RWPE1 (cell line): ENCODE measurements at regions not wholly inside any gene's neighbourhood (a gene's known extent, or its start where the extent isn't known, plus 50 kb on each side); places are given as distances from the start of the nearest gene placed in this dataset.

Source experiments
- CTCF ChIA-PET: fragments of 350-600 bp; sonication (Branson Sonifier 250); formaldehyde crosslinking; extraction: SDS; loops from one replicate; lab custom pipeline; 2021; lab: Yijun Ruan, JAX
- POLR2A ChIA-PET: fragments of 400-600 bp; formaldehyde crosslinking; extraction: SDS; loops from one replicate; lab custom pipeline; 2020; ENCODE audit warnings: antibody characterized with exemption; ENCODE audit not compliant: low non-redundant PET; lab: Yijun Ruan, JAX
- DNase-seq: peaks from one replicate; pipeline ENCODE4 v3.0.0; 2012; ENCODE audit warnings: low spot score
- H3K27ac ChIP-seq: fragments of 450-650 bp; 2 replicates; pipeline ENCODE4 v1.5.1; 2017
- CTCF ChIP-seq: fragments of 450-650 bp; conservative IDR thresholded peaks from 2 replicates; pipeline ENCODE4 v1.5.1; 2017; ENCODE audit warnings: low read depth, mild to moderate bottlenecking

GRCh38 chr2:19156646-19157045 is 201.8 kb downstream of the OSR1 start:
- H3K27ac ChIP-seq: no peak overlapping the region
- no peak for DNase-seq
- TF ChIP-seq CTCF: no peak
- CTCF ChIA-PET: interaction anchor here (0.6 kb wide), 1 partner anchor 792 kb away, joined by 4 read pairs; no protein-coding TSS in a partner anchor
- POLR2A ChIA-PET: no interaction called here

DNA sequence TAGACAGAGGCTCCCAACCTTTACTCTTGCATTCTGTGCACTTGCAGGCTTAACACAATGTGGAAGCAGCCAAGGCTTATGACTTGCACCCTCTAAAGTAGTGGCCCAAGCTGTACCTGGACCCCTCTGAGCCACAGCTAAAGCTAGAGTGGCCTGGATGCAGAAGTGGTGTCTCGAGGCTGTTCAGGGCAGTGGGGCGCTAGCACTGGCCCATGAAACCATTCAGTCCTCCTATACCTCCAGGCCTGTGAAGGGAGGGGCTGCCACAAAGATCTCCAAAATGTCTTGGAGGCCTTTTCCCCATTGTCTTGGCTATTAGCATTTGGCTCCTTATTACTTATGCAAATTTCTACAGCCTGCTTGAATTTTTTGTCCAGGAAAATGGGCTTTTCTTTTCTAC is 207.7 kb downstream of the OSR1 start:
- CTCF ChIA-PET: no interaction called here
- POLR2A ChIA-PET: no interaction called here
- no peak for DNase-seq
- no peak overlapping the region for H3K27ac ChIP-seq
- no peak for TF ChIP-seq CTCF

DNA sequence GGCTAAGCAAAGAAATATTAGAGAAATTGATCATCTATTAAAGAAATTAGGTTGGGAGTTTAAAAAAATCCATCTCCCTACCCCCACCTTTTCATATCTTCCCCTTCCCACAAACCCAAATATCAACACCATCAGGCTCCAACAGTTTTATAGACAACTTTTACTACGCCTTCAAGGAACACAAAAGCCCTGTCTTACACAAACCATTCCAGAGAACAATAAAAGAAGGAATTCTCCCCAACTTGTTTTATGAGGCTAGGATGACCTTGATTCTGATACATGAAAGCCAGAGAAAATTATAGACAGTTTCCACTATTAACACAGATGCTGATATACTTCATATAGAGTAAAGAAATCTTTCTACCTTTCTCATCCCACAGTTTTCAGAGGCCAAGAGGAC is 211.6 kb downstream of the OSR1 start:
- no peak for TF ChIP-seq CTCF
- H3K27ac ChIP-seq: no peak overlapping the region
- POLR2A ChIA-PET: no interaction called here
- CTCF ChIA-PET: no interaction called here
- no peak for DNase-seq

- no peak overlapping the region for H3K27ac ChIP-seq
- TF ChIP-seq CTCF: no peak
- no peak for DNase-seq
- POLR2A ChIA-PET: no interaction called here
- CTCF ChIA-PET: interaction anchor here (0.6 kb wide), 1 partner anchor 606 kb away, joined by 5 read pairs; no protein-coding TSS in a partner anchor
Measured at GRCh38 chr2:19141234-19142004, 217.0 kb downstream of the OSR1 start.

DNA sequence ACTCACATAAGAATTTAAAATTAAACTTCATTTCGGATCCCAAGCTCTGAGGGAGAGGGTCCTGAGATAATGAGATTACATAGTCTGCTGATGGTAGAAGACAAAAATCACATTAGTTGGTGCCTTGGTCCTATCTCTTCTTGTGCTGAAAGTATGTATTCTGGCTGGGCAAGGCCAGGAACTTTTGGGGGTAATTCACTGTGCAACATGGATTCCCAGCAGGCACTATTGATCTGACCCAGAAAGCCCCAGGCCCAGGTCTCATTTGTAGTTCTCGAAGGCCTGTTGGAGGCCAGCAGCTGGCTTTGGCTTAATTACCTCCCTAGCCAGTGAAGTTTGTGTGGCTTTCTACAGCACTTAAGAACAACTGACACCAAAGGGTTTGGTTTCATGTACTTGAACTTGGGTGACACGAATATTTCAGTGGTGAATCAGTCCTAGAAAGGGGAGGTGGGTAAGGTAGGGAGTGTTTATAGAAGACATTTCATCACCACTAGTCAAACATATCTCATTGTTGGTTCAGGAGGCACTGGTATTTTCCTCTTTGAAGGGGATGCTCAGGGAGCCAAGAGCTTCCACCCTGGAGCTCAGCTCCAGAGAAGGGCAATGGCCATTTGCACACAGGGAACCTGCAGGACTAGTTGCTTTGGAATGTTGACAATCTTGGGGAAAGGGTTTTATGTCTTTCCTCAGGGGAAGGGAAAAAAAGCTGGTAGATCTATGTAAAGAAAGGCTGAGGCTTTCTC is 217.8 kb downstream of the OSR1 start:
- no peak overlapping the region for H3K27ac ChIP-seq
- DNase-seq: peak; percentile 77
- TF ChIP-seq CTCF: no peak
- CTCF ChIA-PET: interaction anchor here (0.6 kb wide), 2 partner anchors 221 to 607 kb away, joined by 4 to 5 read pairs; no protein-coding TSS in a partner anchor
- POLR2A ChIA-PET: no interaction called here

DNA sequence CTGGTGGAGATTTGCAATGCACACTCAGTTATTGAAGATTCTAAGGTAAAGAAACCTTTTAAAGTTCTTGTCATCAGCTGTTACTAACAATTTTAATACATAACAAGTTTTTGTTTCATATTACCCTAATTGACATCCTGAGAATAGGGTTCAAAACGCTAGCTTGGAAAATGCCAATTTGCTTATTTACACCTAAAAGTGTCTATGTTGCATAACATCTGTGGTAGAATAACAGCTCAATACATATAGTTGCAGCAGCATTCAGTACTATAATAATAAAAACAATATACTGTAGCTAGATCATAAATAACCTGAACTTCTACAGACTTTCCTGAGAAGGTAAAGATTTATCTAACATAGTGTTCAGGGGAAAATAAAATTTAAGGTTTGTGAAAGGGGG is 219.0 kb downstream of the OSR1 start:
- POLR2A ChIA-PET: no interaction called here
- no peak for TF ChIP-seq CTCF
- H3K27ac ChIP-seq: no peak overlapping the region
- DNase-seq: no peak
- CTCF ChIA-PET: no interaction called here
